H1 (cell line): ENCODE measurements at regions not wholly inside any gene's neighbourhood (a gene's known extent, or its start where the extent isn't known, plus 50 kb on each side); places are given as distances from the start of the nearest gene placed in this dataset.
A peak's percentile ranks its signal among the peaks of the same experiment; 100 is the strongest.

Source experiments
- CTCF ChIA-PET: fragments of 300-600 bp; sonication (Branson Sonifier 250); formaldehyde crosslinking; loops from one replicate; lab custom pipeline; 2021; ENCODE audit not compliant: partially characterized antibody; lab: Charles Lee
- POLR2A ChIA-PET: fragments of 300-600 bp; sonication (Branson Sonifier 250); formaldehyde crosslinking; loops from one replicate; lab custom pipeline; 2021; ENCODE audit warnings: inconsistent platforms; ENCODE audit not compliant: partially characterized antibody; lab: Charles Lee
- DNase-seq, 2 experiments: peaks; one replicate each; pipeline versions ENCODE4 v3.0.0 to v3.0.0-alpha.2; 2010 to 2022; ENCODE audit warnings: low spot score in 2 of 2, low read depth in 1 of 2, mixed read lengths in 1 of 2
- FAIRE-seq: peaks from 2 replicates; lab custom pipeline; 2011; peaks lifted over from hg19 to GRCh38; lab: Jason Lieb, UNC
- H2AFZ ChIP-seq: 2 replicates; pipeline ENCODE4 v1.8.1; 2012; ENCODE audit warnings: low read length, inconsistent platforms
- H2AK5ac ChIP-seq: 2 replicates; pipeline ENCODE4 v1.6.1; 2013; ENCODE audit warnings: low read depth, low read length
- H2BK120ac ChIP-seq: replicated peaks from 2 replicates; pipeline ENCODE3; 2013; ENCODE audit warnings: low read depth, low read length, inconsistent platforms
- H2BK12ac ChIP-seq: 2 replicates; pipeline ENCODE4 v1.6.1; 2013; ENCODE audit warnings: low read depth, low read length
- H2BK15ac ChIP-seq: 2 replicates; pipeline ENCODE4 v1.6.1; 2013; ENCODE audit warnings: low read length
- H2BK20ac ChIP-seq: 2 replicates; pipeline ENCODE4 v1.6.1; 2013; ENCODE audit warnings: low read length
- H2BK5ac ChIP-seq: 2 replicates; pipeline ENCODE4 v1.6.1; 2013; ENCODE audit warnings: low read depth, low read length
- H3K14ac ChIP-seq: 2 replicates; pipeline ENCODE4 v1.6.1; 2013; ENCODE audit warnings: inconsistent platforms; ENCODE audit not compliant: insufficient read length
- H3K18ac ChIP-seq: 2 replicates; pipeline ENCODE4 v1.6.1; 2013; ENCODE audit warnings: low read length; ENCODE audit errors: extremely low read depth
- H3K23ac ChIP-seq: 2 replicates; pipeline ENCODE4 v1.6.1; 2013; ENCODE audit warnings: inconsistent platforms; ENCODE audit not compliant: insufficient read length
- H3K23me2 ChIP-seq: 2 replicates; pipeline ENCODE4 v1.6.1; 2013; ENCODE audit warnings: low read depth, low read length
- H3K27ac ChIP-seq: 2 replicates; pipeline ENCODE4 v1.6.1; 2011; ENCODE audit warnings: low read depth, low read length, inconsistent platforms
- H3K27me3 ChIP-seq, 4 experiments: replicated peaks in 1 of 4; 1 replicate in 1 of 4; 2 replicates in 3 of 4; pipeline versions ENCODE4 v1.6.1 to v1.8.1; 2011 to 2013; ENCODE audit warnings: low read length in 3 of 4, mild to moderate bottlenecking in 3 of 4, inconsistent platforms in 2 of 4, mixed read lengths in 2 of 4, moderate library complexity in 1 of 4; ENCODE audit not compliant: control insufficient read depth in 3 of 4, insufficient read depth in 3 of 4; ENCODE audit errors: extremely low read depth in 1 of 4
- H3K36me3 ChIP-seq, 4 experiments: 2 replicates each; pipeline versions ENCODE4 v1.6.1 to v1.8.1; 2011 to 2013; ENCODE audit warnings: mild to moderate bottlenecking in 4 of 4, low read length in 3 of 4, moderate library complexity in 2 of 4, control low read depth in 1 of 4, inconsistent platforms in 1 of 4; ENCODE audit not compliant: insufficient read depth in 4 of 4, control insufficient read depth in 2 of 4
- H3K4ac ChIP-seq: replicated peaks from 2 replicates; pipeline ENCODE3; 2013; ENCODE audit warnings: low read length, low read depth, mixed read lengths, inconsistent platforms; ENCODE audit not compliant: insufficient read length
- H3K4me1 ChIP-seq, 4 experiments: replicated peaks in 1 of 4; 1 replicate in 1 of 4; 2 replicates in 3 of 4; pipeline versions ENCODE4 v1.6.1 to v1.8.1; 2011 to 2013; ENCODE audit warnings: low read length in 3 of 4, inconsistent platforms in 2 of 4, mixed read lengths in 1 of 4; ENCODE audit not compliant: insufficient read depth in 4 of 4, control insufficient read depth in 3 of 4
- H3K4me2 ChIP-seq, 2 experiments: 2 replicates each; pipeline versions ENCODE4 v1.6.1 to v1.8.1; 2011 to 2013; ENCODE audit warnings: low read depth in 2 of 2, low read length in 2 of 2, control low read depth in 1 of 2, inconsistent platforms in 1 of 2, mild to moderate bottlenecking in 1 of 2; ENCODE audit not compliant: insufficient read depth in 1 of 2
- H3K4me3 ChIP-seq, 4 experiments: fragments of 200-600, 300-600 bp in 1 of 4; sonication (generic), shearing (Covaris generic), sonication (Bioruptor Twin) in 1 of 4; 2 replicates each; pipeline versions ENCODE4 v1.5.1 to v1.8.1; 2011 to 2016; ENCODE audit warnings: low read length in 4 of 4, low read depth in 3 of 4, control low read depth in 2 of 4, inconsistent platforms in 2 of 4, mild to moderate bottlenecking in 2 of 4, mixed read lengths in 1 of 4, moderate library complexity in 1 of 4; ENCODE audit not compliant: insufficient read depth in 2 of 4; ENCODE audit errors: extremely low read depth in 1 of 4
- H3K56ac ChIP-seq: replicated peaks from 2 replicates; pipeline ENCODE3; 2013; ENCODE audit warnings: low read depth, mild to moderate bottlenecking, mixed read lengths, low read length, inconsistent platforms; ENCODE audit not compliant: insufficient read length
- H3K79me1 ChIP-seq: 2 replicates; pipeline ENCODE4 v1.6.1; 2013; ENCODE audit warnings: low read depth, low read length, control low read depth
- H3K79me2 ChIP-seq, 2 experiments: 2 replicates each; pipeline versions ENCODE4 v1.6.1 to v1.8.1; 2012 to 2013; ENCODE audit warnings: low read length in 2 of 2, mild to moderate bottlenecking in 2 of 2, inconsistent platforms in 1 of 2; ENCODE audit not compliant: insufficient read depth in 2 of 2, control insufficient read depth in 1 of 2
- H3K9ac ChIP-seq, 4 experiments: replicated peaks in 1 of 4; 1 replicate in 1 of 4; 2 replicates in 3 of 4; pipeline versions ENCODE4 v1.6.1 to v1.8.1; 2011 to 2013; ENCODE audit warnings: low read depth in 3 of 4, low read length in 3 of 4, control low read depth in 2 of 4, mild to moderate bottlenecking in 2 of 4, moderate library complexity in 2 of 4, inconsistent platforms in 1 of 4; ENCODE audit errors: extremely low read depth in 1 of 4
- H3K9me3 ChIP-seq, 2 experiments: 2 replicates each; pipeline versions ENCODE4 v1.6.1 to v1.8.1; 2012 to 2013; ENCODE audit warnings: mild to moderate bottlenecking in 2 of 2, moderate library complexity in 2 of 2, control low read depth in 1 of 2, inconsistent platforms in 1 of 2, low read depth in 1 of 2, low read length in 1 of 2, mixed read lengths in 1 of 2; ENCODE audit not compliant: insufficient read depth in 2 of 2
- H4K20me1 ChIP-seq, 2 experiments: replicated peaks in 1 of 2; 2 replicates each; pipeline versions ENCODE3 to v1.8.1; 2011 to 2013; ENCODE audit warnings: inconsistent platforms in 2 of 2, low read length in 2 of 2, mild to moderate bottlenecking in 1 of 2; ENCODE audit not compliant: insufficient read depth in 2 of 2, control insufficient read depth in 1 of 2
- H4K5ac ChIP-seq: 2 replicates; pipeline ENCODE4 v1.6.1; 2013; ENCODE audit warnings: low read length, low read depth, mixed read lengths, inconsistent platforms; ENCODE audit not compliant: insufficient read length
- H4K8ac ChIP-seq: 2 replicates; pipeline ENCODE4 v1.8.0; 2013; ENCODE audit warnings: mild to moderate bottlenecking, moderate library complexity, low read length, inconsistent platforms; ENCODE audit not compliant: insufficient read depth; ENCODE audit errors: extremely low read depth
- H4K91ac ChIP-seq: replicated peaks from 2 replicates; pipeline ENCODE3; 2013; ENCODE audit warnings: low read length, mixed read lengths, inconsistent platforms; ENCODE audit not compliant: insufficient read length
- BACH1 ChIP-seq: IDR thresholded peaks from 2 replicates; pipeline ENCODE4 v1.6.1; 2012; ENCODE audit warnings: low read length, improper control_type of control experiment
- CEBPB ChIP-seq: IDR thresholded peaks from 2 replicates; pipeline ENCODE4 v1.6.1; 2012; ENCODE audit warnings: low read depth, low read length
- EGR1 ChIP-seq: IDR thresholded peaks from 2 replicates; pipeline ENCODE4 v1.6.1; 2011; ENCODE audit warnings: low read depth, low read length, borderline replicate concordance
- EP300 ChIP-seq, 2 experiments: IDR thresholded peaks; 1 replicate in 1 of 2; 2 replicates in 1 of 2; pipeline ENCODE4 v1.6.1; 2011 to 2012; ENCODE audit warnings: low read depth in 2 of 2, low read length in 2 of 2, mild to moderate bottlenecking in 2 of 2, borderline replicate concordance in 1 of 2, inconsistent platforms in 1 of 2, moderate library complexity in 1 of 2
- FOSL1 ChIP-seq: IDR thresholded peaks from 2 replicates; pipeline ENCODE4 v1.6.1; 2011; ENCODE audit warnings: mild to moderate bottlenecking, low read depth, low read length, moderate library complexity; ENCODE audit not compliant: insufficient read depth
- KDM1A ChIP-seq: fragments of 200-600, 300-600 bp; sonication (generic); IDR thresholded peaks from 2 replicates; pipeline ENCODE4 v1.7.1; 2016; ENCODE audit warnings: mild to moderate bottlenecking, low read length, borderline replicate concordance
- MAFK ChIP-seq: IDR thresholded peaks from 2 replicates; pipeline ENCODE4 v1.6.1; 2012; ENCODE audit warnings: low read depth, mild to moderate bottlenecking, improper control_type of control experiment, low read length
- NANOG ChIP-seq: IDR thresholded peaks from 2 replicates; pipeline ENCODE4 v1.6.1; 2011; ENCODE audit warnings: low read length, low read depth, mild to moderate bottlenecking, inconsistent platforms; ENCODE audit not compliant: insufficient read depth, poor library complexity, severe bottlenecking
- POLR2A ChIP-seq, 2 experiments: IDR thresholded peaks; 1 replicate in 1 of 2; 2 replicates in 1 of 2; pipeline ENCODE4 v1.6.1; 2011; ENCODE audit warnings: low read depth in 2 of 2, low read length in 2 of 2, mild to moderate bottlenecking in 2 of 2; ENCODE audit errors: control extremely low read depth in 1 of 2
- RAD21 ChIP-seq, 2 experiments: IDR thresholded peaks in 1 of 2; conservative IDR thresholded peaks in 1 of 2; 2 replicates each; pipeline ENCODE4 v1.6.1; 2011; ENCODE audit warnings: low read depth in 2 of 2, low read length in 2 of 2, improper control_type of control experiment in 1 of 2, inconsistent platforms in 1 of 2, mild to moderate bottlenecking in 1 of 2, moderate library complexity in 1 of 2
- RBBP5 ChIP-seq: IDR thresholded peaks from 2 replicates; pipeline ENCODE4 v1.7.1; 2012; ENCODE audit warnings: low read depth, mild to moderate bottlenecking, inconsistent platforms, low read length, moderate library complexity, borderline replicate concordance
- SP1 ChIP-seq: IDR thresholded peaks from 2 replicates; pipeline ENCODE4 v1.6.1; 2011; ENCODE audit warnings: low read depth, low read length
- SUZ12 ChIP-seq: fragments of 200-600 bp; sonication (generic); IDR thresholded peaks from 2 replicates; pipeline ENCODE4 v1.6.1; 2012; ENCODE audit warnings: mild to moderate bottlenecking, inconsistent platforms, low read length, moderate library complexity, mixed read lengths
- WGBS, 2 experiments: shearing (Covaris generic) in 1 of 2; methylation state at CpG; one replicate each; pipeline versions ENCODE4 v1.1.6 to v1.1.7; 2013 to 2015; ENCODE audit warnings: low lambda C conversion rate in 2 of 2, mixed read lengths in 2 of 2, inconsistent platforms in 1 of 2, low coverage in 1 of 2, missing lambda C conversion rate in 1 of 2; ENCODE audit not compliant: insufficient replicate concordance in 2 of 2, insufficient coverage in 1 of 2, insufficient read length in 1 of 2; ENCODE audit errors: extremely low coverage in 1 of 2, missing lambda C conversion rate in 1 of 2; 5-methylcytosine and 5-hydroxymethylcytosine counted together

DNA sequence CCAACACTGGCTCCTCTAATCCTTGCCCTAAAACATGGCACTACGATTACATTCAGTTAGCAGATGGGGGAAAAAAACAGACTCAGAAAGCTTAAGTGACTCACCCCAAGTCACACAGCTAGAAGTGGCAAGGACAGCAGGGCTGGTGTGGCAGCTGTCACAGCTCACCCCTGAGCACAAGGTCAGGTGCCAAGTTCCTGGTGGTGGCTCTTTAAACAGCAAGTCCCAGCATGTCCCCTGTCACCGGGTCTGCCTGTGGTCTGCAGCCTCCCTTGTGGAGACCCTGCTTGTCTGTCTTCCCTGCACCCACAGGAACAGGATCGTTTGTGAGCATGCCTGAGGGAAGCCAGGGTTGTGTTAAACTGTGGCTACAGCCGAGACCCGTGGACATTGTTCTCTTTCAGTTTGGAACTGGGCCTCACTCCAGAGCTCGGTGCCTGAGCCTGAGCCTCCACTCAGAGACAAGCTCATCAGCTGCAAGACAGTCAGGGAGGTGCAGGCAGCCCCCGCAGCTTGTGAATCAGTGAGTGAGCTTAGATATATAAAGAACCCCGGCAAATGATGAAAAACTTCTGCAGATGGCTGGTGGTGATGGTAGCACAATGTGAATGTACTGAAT, 260.8 kb downstream of the BCOR start:
- no peak overlapping the region for H3K27ac ChIP-seq
- H2BK120ac ChIP-seq: no peak overlapping the region
- 0 out of 7 replicates have a peak, but pooled peaks cover 0 to 2% (median 0%) of the 10 kb centered on the region in 4 experiments for H3K27me3 ChIP-seq
- H3K9ac ChIP-seq: no peak overlapping the region
- no peak overlapping the region for H4K91ac ChIP-seq
- H3K56ac ChIP-seq: no peak overlapping the region
- H4K8ac ChIP-seq: no peak overlapping the region
- no peak overlapping the region for H3K18ac ChIP-seq
- DNase-seq: no peak
- no peak overlapping the region for H2AFZ ChIP-seq
- CTCF ChIA-PET: no interaction called here
- no peak overlapping the region for H2BK15ac ChIP-seq
- H4K5ac ChIP-seq: no peak overlapping the region
- H3K4ac ChIP-seq: no peak overlapping the region
- 0 out of 2 replicates have a peak overlapping the region, but pooled peaks have one; percentile 39 for H2BK12ac ChIP-seq
- no peak for FAIRE-seq
- no peak overlapping the region for H2AK5ac ChIP-seq
- H3K36me3 ChIP-seq: no peaks in the 10 kb centered on the region; a peak in 1 of 8 replicates
- H3K23ac ChIP-seq: no peak overlapping the region
- H3K23me2 ChIP-seq: no peaks in the 10 kb centered on the region
- no peaks in the 10 kb centered on the region for H3K79me1 ChIP-seq
- H4K20me1 ChIP-seq: no peaks in the 10 kb centered on the region
- H3K4me1 ChIP-seq: peaks cover 0 to 4% (median 2%) of the 10 kb centered on the region in 4 experiments; a peak in 3 of 7 replicates
- H3K9me3 ChIP-seq: no peaks in the 10 kb centered on the region
- no peak overlapping the region for H3K4me3 ChIP-seq
- no peaks in the 10 kb centered on the region for H3K79me2 ChIP-seq
- no peak overlapping the region for H2BK5ac ChIP-seq
- no peak overlapping the region for H3K4me2 ChIP-seq
- no peak overlapping the region for H2BK20ac ChIP-seq
- POLR2A ChIA-PET: interaction anchor here (1.1 kb wide), 1 partner anchor 24 kb away, joined by 3 read pairs; no protein-coding TSS in a partner anchor
- no peak overlapping the region for H3K14ac ChIP-seq
- 84% methylated on average over 8 of the region's 8 CpGs; no CpG with 5 or more reads in 1 of the 2 experiments for WGBS, 2 experiments
- no peak for TF ChIP-seq POLR2A (IDR thresholded peaks at IDR 0.05; ENCODE audit: control extremely low read depth in 1 of 2, low read depth in 2 of 2, low read length in 2 of 2)
- no peak for TF ChIP-seq NANOG
- no peak for TF ChIP-seq RAD21 (IDR thresholded peaks at IDR 0.05 in 1 of 2, conservative IDR thresholded peaks at IDR 0.05 in 1 of 2; ENCODE audit: low read depth in 2 of 2, low read length in 2 of 2)
- no peak for TF ChIP-seq RBBP5
- no peak for TF ChIP-seq SP1
- no peak for TF ChIP-seq KDM1A
- no peak for TF ChIP-seq MAFK
- no peak for TF ChIP-seq CEBPB
- TF ChIP-seq SUZ12: no peak
- TF ChIP-seq BACH1: no peak
- no peak for TF ChIP-seq EP300 (IDR thresholded peaks at IDR 0.05; ENCODE audit: borderline replicate concordance in 1 of 2, low read depth in 2 of 2, low read length in 2 of 2)
- TF ChIP-seq EGR1: no peak
- TF ChIP-seq FOSL1: no peak
